ENCODE measurements at regions not wholly inside any gene's neighbourhood (a gene's known extent, or its start where the extent isn't known, plus 50 kb on each side); places are given as distances from the start of the nearest gene placed in this dataset.

GRCh38 chr19:27675771-27676170 is 1537.2 kb downstream of the UQCRFS1 start:
- H3K36me3 ChIP-seq (ENCODE audit: control insufficient read depth, insufficient read depth, low read length): no peaks in the 10 kb centered on the region
- H3K27ac ChIP-seq (ENCODE audit: low read depth, low read length): no peak overlapping the region
- DNase-seq: no peak
- no peak overlapping the region for H3K56ac ChIP-seq (ENCODE audit: low read length)
- H2BK120ac ChIP-seq (ENCODE audit: low read depth, low read length): no peak overlapping the region
- H2BK5ac ChIP-seq (ENCODE audit: low read length): no peak overlapping the region
- H3K79me2 ChIP-seq (ENCODE audit: control insufficient read depth, insufficient read depth, low read length): no peaks in the 10 kb centered on the region
- no peak overlapping the region for H3K18ac ChIP-seq (ENCODE audit: low read length)
- no CpG with 5 or more reads among the region's 3 CpGs for WGBS (ENCODE audit: extremely low coverage, insufficient coverage, low lambda C conversion rate)
- H3K4me1 ChIP-seq (ENCODE audit: control insufficient read depth, low read depth, low read length): no peaks in the 10 kb centered on the region
- no peak overlapping the region for H3K4me3 ChIP-seq (ENCODE audit: low read length)
- H3K9ac ChIP-seq (ENCODE audit: low read length): no peak overlapping the region
- no peaks in the 10 kb centered on the region for H3K79me1 ChIP-seq (ENCODE audit: low read length)
- H4K5ac ChIP-seq (ENCODE audit: low read length): no peak overlapping the region
- H3K23ac ChIP-seq (ENCODE audit: low read length): no peak overlapping the region
- H2AK5ac ChIP-seq (ENCODE audit: low read length): no peak overlapping the region
- H3K4me2 ChIP-seq (ENCODE audit: low read length): no peak overlapping the region
- H3K27me3 ChIP-seq (ENCODE audit: insufficient read depth, low read length, poor library complexity): no peaks in the 10 kb centered on the region
- H4K8ac ChIP-seq (ENCODE audit: low read depth, low read length): no peak overlapping the region
- no peak overlapping the region for H3K4ac ChIP-seq (ENCODE audit: low read depth, low read length)
- H2BK15ac ChIP-seq (replicated peaks; ENCODE audit: low read depth): no peak overlapping the region

- no peak overlapping the region for H2BK15ac ChIP-seq (replicated peaks; ENCODE audit: low read depth)
- H3K4ac ChIP-seq (ENCODE audit: low read depth, low read length): no peak overlapping the region
- H3K23ac ChIP-seq (ENCODE audit: low read length): no peak overlapping the region
- no peak overlapping the region for H3K27ac ChIP-seq (ENCODE audit: low read depth, low read length)
- H3K27me3 ChIP-seq (ENCODE audit: insufficient read depth, low read length, poor library complexity): no peaks in the 10 kb centered on the region
- H3K56ac ChIP-seq (ENCODE audit: low read length): no peak overlapping the region
- no peak overlapping the region for H3K4me3 ChIP-seq (ENCODE audit: low read length)
- H3K4me2 ChIP-seq (ENCODE audit: low read length): no peak overlapping the region
- no peak overlapping the region for H2AK5ac ChIP-seq (ENCODE audit: low read length)
- H3K18ac ChIP-seq (ENCODE audit: low read length): no peak overlapping the region
- no peaks in the 10 kb centered on the region for H3K79me2 ChIP-seq (ENCODE audit: control insufficient read depth, insufficient read depth, low read length)
- H4K5ac ChIP-seq (ENCODE audit: low read length): no peak overlapping the region
- H4K8ac ChIP-seq (ENCODE audit: low read depth, low read length): no peak overlapping the region
- no peak overlapping the region for H2BK5ac ChIP-seq (ENCODE audit: low read length)
- no peaks in the 10 kb centered on the region for H3K4me1 ChIP-seq (ENCODE audit: control insufficient read depth, low read depth, low read length)
- H2BK120ac ChIP-seq (ENCODE audit: low read depth, low read length): no peak overlapping the region
- H3K36me3 ChIP-seq (ENCODE audit: control insufficient read depth, insufficient read depth, low read length): no peaks in the 10 kb centered on the region
- DNase-seq: no peak
- no CpG with 5 or more reads among the region's 10 CpGs for WGBS (ENCODE audit: extremely low coverage, insufficient coverage, low lambda C conversion rate)
- no peak overlapping the region for H3K9ac ChIP-seq (ENCODE audit: low read length)
- H3K79me1 ChIP-seq (ENCODE audit: low read length): no peaks in the 10 kb centered on the region
These were observed 1538.2 kb downstream of the UQCRFS1 start for GRCh38 chr19:27674701-27675100.

- H3K56ac ChIP-seq (ENCODE audit: low read length): no peak overlapping the region
- H3K4ac ChIP-seq (ENCODE audit: low read depth, low read length): no peak overlapping the region
- DNase-seq: no peak
- H2BK120ac ChIP-seq (ENCODE audit: low read depth, low read length): no peak overlapping the region
- no peaks in the 10 kb centered on the region for H3K36me3 ChIP-seq (ENCODE audit: control insufficient read depth, insufficient read depth, low read length)
- no peak overlapping the region for H3K9ac ChIP-seq (ENCODE audit: low read length)
- no peak overlapping the region for H2BK15ac ChIP-seq (replicated peaks; ENCODE audit: low read depth)
- H4K8ac ChIP-seq (ENCODE audit: low read depth, low read length): no peak overlapping the region
- no peak overlapping the region for H4K5ac ChIP-seq (ENCODE audit: low read length)
- no peaks in the 10 kb centered on the region for H3K79me2 ChIP-seq (ENCODE audit: control insufficient read depth, insufficient read depth, low read length)
- H3K79me1 ChIP-seq (ENCODE audit: low read length): no peaks in the 10 kb centered on the region
- H2BK5ac ChIP-seq (ENCODE audit: low read length): no peak overlapping the region
- no peak overlapping the region for H3K23ac ChIP-seq (ENCODE audit: low read length)
- H3K4me3 ChIP-seq (ENCODE audit: low read length): no peak overlapping the region
- no peak overlapping the region for H3K27ac ChIP-seq (ENCODE audit: low read depth, low read length)
- H3K27me3 ChIP-seq (ENCODE audit: insufficient read depth, low read length, poor library complexity): no peaks in the 10 kb centered on the region
- no peak overlapping the region for H3K4me2 ChIP-seq (ENCODE audit: low read length)
- H2AK5ac ChIP-seq (ENCODE audit: low read length): no peak overlapping the region
- no peaks in the 10 kb centered on the region for H3K4me1 ChIP-seq (ENCODE audit: control insufficient read depth, low read depth, low read length)
- H3K18ac ChIP-seq (ENCODE audit: low read length): no peak overlapping the region
- no CpG with 5 or more reads among the region's 4 CpGs for WGBS (ENCODE audit: extremely low coverage, insufficient coverage, low lambda C conversion rate)
These were observed 1539.0 kb downstream of the UQCRFS1 start for GRCh38 chr19:27673986-27674385.

- no peak overlapping the region for H3K9ac ChIP-seq (ENCODE audit: low read length)
- no peak overlapping the region for H3K4me2 ChIP-seq (ENCODE audit: low read length)
- H2BK5ac ChIP-seq (ENCODE audit: low read length): no peak overlapping the region
- H2BK120ac ChIP-seq (ENCODE audit: low read depth, low read length): no peak overlapping the region
- no peak overlapping the region for H3K23ac ChIP-seq (ENCODE audit: low read length)
- H3K79me1 ChIP-seq (ENCODE audit: low read length): no peaks in the 10 kb centered on the region
- H2BK15ac ChIP-seq (replicated peaks; ENCODE audit: low read depth): no peak overlapping the region
- H3K79me2 ChIP-seq (ENCODE audit: control insufficient read depth, insufficient read depth, low read length): no peaks in the 10 kb centered on the region
- no peak overlapping the region for H2AK5ac ChIP-seq (ENCODE audit: low read length)
- no peak overlapping the region for H4K8ac ChIP-seq (ENCODE audit: low read depth, low read length)
- H3K27me3 ChIP-seq (ENCODE audit: insufficient read depth, low read length, poor library complexity): no peaks in the 10 kb centered on the region
- no CpG with 5 or more reads among the region's 10 CpGs for WGBS (ENCODE audit: extremely low coverage, insufficient coverage, low lambda C conversion rate)
- no peak overlapping the region for H3K18ac ChIP-seq (ENCODE audit: low read length)
- no peak overlapping the region for H4K5ac ChIP-seq (ENCODE audit: low read length)
- no peak for DNase-seq
- no peak overlapping the region for H3K4me3 ChIP-seq (ENCODE audit: low read length)
- H3K36me3 ChIP-seq (ENCODE audit: control insufficient read depth, insufficient read depth, low read length): no peaks in the 10 kb centered on the region
- H3K27ac ChIP-seq (ENCODE audit: low read depth, low read length): no peak overlapping the region
- no peaks in the 10 kb centered on the region for H3K4me1 ChIP-seq (ENCODE audit: control insufficient read depth, low read depth, low read length)
- H3K4ac ChIP-seq (ENCODE audit: low read depth, low read length): no peak overlapping the region
- H3K56ac ChIP-seq (ENCODE audit: low read length): no peak overlapping the region
These were observed 1540.5 kb downstream of the UQCRFS1 start for GRCh38 chr19:27672309-27673047.

- Histone ChIP-seq H3K23ac (ENCODE audit: low read length) (no peak overlapping the region), H3K4me1 (ENCODE audit: control insufficient read depth, low read depth, low read length) (no peaks in the 10 kb centered on the region), H3K4ac (ENCODE audit: low read depth, low read length) (no peak overlapping the region), H2BK120ac (ENCODE audit: low read depth, low read length) (no peak overlapping the region), H3K18ac (ENCODE audit: low read length) (no peak overlapping the region), H3K4me3 (ENCODE audit: low read length) (no peak overlapping the region), H2BK15ac (replicated peaks; ENCODE audit: low read depth) (no peak overlapping the region), H2BK5ac (ENCODE audit: low read length) (no peak overlapping the region), H3K79me2 (ENCODE audit: control insufficient read depth, insufficient read depth, low read length) (no peaks in the 10 kb centered on the region), H3K27me3 (ENCODE audit: insufficient read depth, low read length, poor library complexity) (no peaks in the 10 kb centered on the region), H4K5ac (ENCODE audit: low read length) (no peak overlapping the region), H3K79me1 (ENCODE audit: low read length) (no peaks in the 10 kb centered on the region), H3K4me2 (ENCODE audit: low read length) (no peak overlapping the region), H3K36me3 (ENCODE audit: control insufficient read depth, insufficient read depth, low read length) (no peaks in the 10 kb centered on the region), H2AK5ac (ENCODE audit: low read length) (no peak overlapping the region), H3K27ac (ENCODE audit: low read depth, low read length) (no peak overlapping the region), H3K56ac (ENCODE audit: low read length) (no peak overlapping the region), H3K9ac (ENCODE audit: low read length) (no peak overlapping the region), H4K8ac (ENCODE audit: low read depth, low read length) (no peak overlapping the region)
- WGBS (ENCODE audit: extremely low coverage, insufficient coverage, low lambda C conversion rate): no CpG with 5 or more reads among the region's 2 CpGs
- no peak for DNase-seq
These were observed 1541.1 kb downstream of the UQCRFS1 start for GRCh38 chr19:27671876-27672275.

- WGBS (ENCODE audit: extremely low coverage, insufficient coverage, low lambda C conversion rate): no CpG with 5 or more reads among the region's 1 CpG
- DNase-seq: no peak
These were observed 1552.5 kb downstream of the UQCRFS1 start for GRCh38 chr19:27660428-27660827.

More at GRCh38 chr19:27660428-27660827, 1552.5 kb downstream of the UQCRFS1 start:
- Histone ChIP-seq H3K9ac (ENCODE audit: low read length) (no peak overlapping the region), H3K27me3 (ENCODE audit: insufficient read depth, low read length, poor library complexity) (no peaks in the 10 kb centered on the region), H3K23ac (ENCODE audit: low read length) (no peak overlapping the region), H2BK15ac (replicated peaks; ENCODE audit: low read depth) (no peak overlapping the region), H4K8ac (ENCODE audit: low read depth, low read length) (no peak overlapping the region), H2BK5ac (ENCODE audit: low read length) (no peak overlapping the region), H3K56ac (ENCODE audit: low read length) (no peak overlapping the region), H2BK120ac (ENCODE audit: low read depth, low read length) (no peak overlapping the region), H3K79me1 (ENCODE audit: low read length) (no peaks in the 10 kb centered on the region), H3K36me3 (ENCODE audit: control insufficient read depth, insufficient read depth, low read length) (no peaks in the 10 kb centered on the region), H3K79me2 (ENCODE audit: control insufficient read depth, insufficient read depth, low read length) (no peaks in the 10 kb centered on the region), H3K4me1 (ENCODE audit: control insufficient read depth, low read depth, low read length) (no peaks in the 10 kb centered on the region), H3K27ac (ENCODE audit: low read depth, low read length) (no peak overlapping the region), H3K18ac (ENCODE audit: low read length) (no peak overlapping the region), H4K5ac (ENCODE audit: low read length) (no peak overlapping the region), H3K4me3 (ENCODE audit: low read length) (no peak overlapping the region), H3K4me2 (ENCODE audit: low read length) (no peak overlapping the region), H3K4ac (ENCODE audit: low read depth, low read length) (no peak overlapping the region), H2AK5ac (ENCODE audit: low read length) (no peak overlapping the region)

All from mesendoderm (in vitro differentiated cells).